ENCODE measurements at regions not wholly inside any gene's neighbourhood (a gene's known extent, or its start where the extent isn't known, plus 50 kb on each side); places are given as distances from the start of the nearest gene placed in this dataset.
"Not testable (repeated sequence)": the region's sequence is repeated elsewhere in the genome, so short reads cannot be mapped to it uniquely, and the experiment has no call there.

DNA sequence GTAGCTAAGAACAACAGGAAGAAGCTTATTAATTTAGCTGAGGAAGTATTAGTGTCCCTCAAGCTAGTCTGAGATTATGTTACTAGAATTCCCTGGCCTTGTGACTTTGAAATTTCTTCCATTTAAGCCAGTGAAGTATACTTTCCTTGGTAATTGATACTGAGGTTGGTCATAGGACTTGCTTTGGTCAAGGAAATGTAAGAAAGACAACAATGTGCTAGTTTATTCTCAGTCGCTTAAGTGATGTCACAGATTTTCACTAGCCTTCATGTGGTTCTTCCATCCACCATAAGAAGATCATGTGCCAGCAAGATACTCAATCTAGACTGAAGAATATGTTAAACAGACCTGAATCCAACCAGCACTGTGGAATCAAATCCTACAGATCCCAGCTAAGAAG lies 1140.1 kb downstream of the TECRL start:
- DNase-seq (ENCODE audit: low read depth): no peak

DNA sequence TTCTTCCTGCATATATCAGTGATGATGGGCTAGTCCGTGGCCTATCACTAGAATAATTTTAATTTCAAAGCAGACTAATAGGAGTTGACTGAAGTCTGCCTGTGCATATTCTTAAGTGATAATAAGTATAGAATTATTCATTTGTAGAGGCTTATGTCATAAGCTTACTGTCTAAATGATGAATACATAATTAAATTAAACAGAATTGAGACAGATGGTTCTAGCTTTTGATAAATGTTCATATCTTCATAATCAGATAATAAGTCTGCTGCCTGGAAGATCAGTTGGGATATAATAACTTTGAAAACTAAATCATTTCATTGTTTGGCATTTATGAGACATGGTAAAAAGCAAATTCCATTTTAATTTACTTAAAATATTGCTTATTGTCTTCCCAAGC lies 1175.6 kb downstream of the TECRL start:
- no peak for DNase-seq (ENCODE audit: low read depth)

DNA sequence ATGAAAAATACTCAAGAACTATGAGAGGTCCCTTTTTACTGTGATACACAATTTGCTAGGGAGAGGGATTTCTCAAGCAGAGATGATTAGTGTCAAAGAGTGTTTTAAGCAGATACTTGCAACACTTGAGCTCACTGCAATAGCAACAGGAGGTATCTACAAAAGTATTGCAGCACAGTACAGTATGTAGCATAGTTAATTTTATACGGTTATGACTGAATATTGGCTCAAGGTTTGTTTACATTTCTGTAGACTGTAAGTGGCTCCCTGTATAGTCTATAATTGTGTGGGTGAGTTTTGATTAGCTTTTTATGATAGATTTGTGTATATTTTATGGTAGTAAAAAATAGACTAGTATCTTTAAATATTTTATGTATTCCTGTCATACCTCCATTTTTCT lies 1177.2 kb downstream of the TECRL start:
- DNase-seq (ENCODE audit: low read depth): no peak

- no peak for DNase-seq (ENCODE audit: low read depth)
Measured at GRCh38 chr4:63226229-63226628, 1183.0 kb downstream of the TECRL start.

DNA sequence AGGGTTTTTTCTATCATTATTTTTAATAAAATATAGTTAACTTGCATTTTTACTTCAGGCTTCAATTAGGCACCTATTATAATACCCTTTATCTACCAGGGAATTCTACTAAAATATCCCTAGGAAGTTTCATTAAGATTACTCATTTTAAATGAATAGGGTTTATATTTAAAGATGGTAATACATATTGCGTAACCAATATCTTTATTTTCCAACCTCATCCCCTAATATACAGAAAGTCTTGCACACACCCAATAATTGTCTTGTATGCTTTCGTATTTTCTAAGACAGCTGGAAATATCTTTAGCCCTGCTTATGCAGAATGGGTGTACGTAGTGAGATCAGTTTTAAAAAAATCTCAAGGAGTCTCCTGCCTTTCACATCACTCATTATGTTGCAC lies 1186.8 kb downstream of the TECRL start:
- DNase-seq (ENCODE audit: low read depth): no peak

DNA sequence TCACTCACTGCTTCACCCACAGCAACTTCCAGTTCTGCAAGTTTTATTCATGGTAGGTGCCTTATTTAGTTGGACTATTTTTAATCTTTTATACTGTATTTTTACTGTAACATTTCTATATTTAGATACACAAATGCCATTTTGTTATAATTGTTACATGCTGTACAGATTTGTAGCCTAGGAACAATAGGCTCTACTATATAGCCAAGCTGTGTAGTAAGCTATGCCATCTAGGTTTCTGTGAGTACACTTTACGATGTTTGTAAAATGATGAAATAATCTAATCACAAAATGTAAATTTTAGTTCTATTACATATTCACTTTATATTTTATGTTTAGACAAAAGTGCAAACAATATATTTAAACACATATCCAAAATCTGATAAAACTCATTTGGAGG lies 1187.8 kb downstream of the TECRL start:
- DNase-seq (ENCODE audit: low read depth): no peak

DNA sequence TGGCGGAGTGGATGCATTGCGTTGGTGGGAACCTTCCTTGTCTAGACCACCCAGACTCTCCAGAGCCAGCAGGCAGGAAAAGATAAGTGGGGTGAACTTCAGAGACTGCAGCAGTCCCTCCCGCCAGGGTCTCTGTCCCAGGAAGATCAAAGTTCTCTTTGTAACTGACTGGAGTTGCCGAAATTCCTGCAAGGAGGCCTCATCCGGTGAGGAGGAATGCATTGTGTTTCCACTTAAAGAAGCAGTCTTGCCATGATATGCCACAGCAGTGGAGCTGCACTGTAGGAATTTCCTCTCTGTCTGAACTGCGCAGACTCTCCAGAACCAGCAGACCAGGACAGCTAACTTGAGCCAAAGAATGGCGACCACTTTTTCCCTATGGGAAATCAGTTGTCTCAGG lies 1190.4 kb downstream of the TECRL start:
- DNase-seq (ENCODE audit: low read depth): no peak

DNA sequence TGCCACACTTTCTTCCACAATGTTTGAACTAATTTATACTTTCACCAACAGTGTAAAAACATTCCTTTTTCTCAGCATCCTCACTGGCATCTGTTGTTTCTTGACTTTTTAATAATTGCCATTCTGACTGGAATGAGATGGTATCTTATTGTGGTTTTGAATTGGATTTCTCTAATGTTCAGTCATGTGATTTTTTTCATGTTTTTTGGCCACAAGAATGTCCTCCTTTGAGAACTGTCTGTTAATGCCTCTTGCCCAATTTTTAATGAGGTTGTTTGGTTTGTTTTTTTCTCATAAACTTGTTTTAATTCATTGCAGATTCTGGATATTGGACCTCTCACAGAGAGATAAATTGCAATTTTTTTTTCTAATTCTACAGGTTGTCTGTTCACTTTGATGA lies 1195.2 kb downstream of the TECRL start:
- no peak for DNase-seq (ENCODE audit: low read depth)

- DNase-seq (ENCODE audit: low read depth): no peak
Measured at GRCh38 chr4:63211776-63212479, 1197.3 kb downstream of the TECRL start.

GRCh38 chr4:63211375-63211774 lies 1197.9 kb downstream of the TECRL start:
- no peak for DNase-seq (ENCODE audit: low read depth)

DNA sequence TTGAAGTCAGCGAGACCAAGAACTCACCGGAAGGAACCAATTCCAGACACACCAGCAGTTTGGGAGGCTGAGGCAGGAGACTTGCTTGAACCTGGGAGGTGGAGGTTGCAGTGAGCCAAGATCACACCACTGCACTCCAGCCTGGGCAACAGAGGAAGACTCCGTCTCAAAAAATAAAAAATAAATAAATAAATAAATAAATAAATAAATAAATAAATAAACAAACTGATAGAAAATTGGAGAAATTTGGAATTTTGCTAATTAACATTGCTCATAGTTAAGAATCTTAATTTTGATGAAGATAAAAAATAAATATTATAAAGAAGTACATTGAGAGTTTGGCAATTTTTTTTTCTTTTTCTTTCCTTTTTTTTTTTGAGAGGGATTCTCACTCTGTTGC lies 1216.2 kb downstream of the TECRL start:
- DNase-seq (ENCODE audit: low read depth): not testable (repeated sequence)

GRCh38 chr4:63171341-63171740 lies 1237.9 kb downstream of the TECRL start:
- DNase-seq (ENCODE audit: low read depth): no peak

GRCh38 chr4:63170923-63171322 lies 1238.3 kb downstream of the TECRL start:
- no peak for DNase-seq (ENCODE audit: low read depth)

GRCh38 chr4:63169836-63170235 lies 1239.4 kb downstream of the TECRL start:
- no peak for DNase-seq (ENCODE audit: low read depth)

- DNase-seq (ENCODE audit: low read depth): no peak
Measured at GRCh38 chr4:63155561-63155960, 1253.7 kb downstream of the TECRL start.

DNA sequence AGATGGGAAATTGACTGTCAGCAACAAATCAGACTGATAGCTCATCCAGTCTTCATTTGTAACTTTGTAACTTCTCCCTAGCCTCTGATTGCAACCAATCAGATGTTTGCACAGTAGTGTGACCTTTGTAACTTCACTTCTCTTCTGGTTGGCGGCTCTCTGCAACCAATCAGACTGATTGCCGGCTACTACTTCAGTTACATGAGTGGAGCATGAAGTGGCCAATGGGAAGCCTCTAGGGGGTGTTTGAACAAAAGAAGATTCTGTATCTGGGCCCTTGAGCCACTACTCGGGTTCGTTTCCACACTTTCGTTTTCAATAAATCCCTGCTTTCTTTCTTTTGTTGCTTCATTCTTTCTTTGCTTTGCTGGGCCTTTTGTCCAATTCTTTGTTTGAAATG lies 1285.8 kb downstream of the TECRL start:
- DNase-seq (ENCODE audit: low read depth): no peak

DNA sequence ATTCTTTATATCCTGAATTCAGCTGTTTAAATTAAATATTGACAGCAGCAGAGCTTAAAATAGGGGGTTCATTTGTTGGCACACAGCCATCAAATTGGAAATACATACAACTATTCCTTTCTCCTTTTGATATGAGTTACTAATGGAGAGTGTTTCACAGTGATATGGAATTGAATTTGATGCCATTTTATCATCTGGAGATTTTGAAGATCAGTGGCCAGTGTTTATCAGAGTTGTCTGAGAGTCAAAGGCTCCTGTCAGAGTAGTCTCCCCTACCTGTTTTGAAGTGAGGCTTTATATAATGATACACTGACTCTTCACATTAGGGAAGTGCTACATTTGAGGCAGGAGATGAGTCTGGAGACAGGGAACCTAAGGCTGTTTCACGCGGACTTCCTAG lies 1286.3 kb downstream of the TECRL start:
- DNase-seq (ENCODE audit: low read depth): no peak

GRCh38 chr4:63106600-63106999 lies 1302.7 kb downstream of the TECRL start:
- no peak for DNase-seq (ENCODE audit: low read depth)

DNA sequence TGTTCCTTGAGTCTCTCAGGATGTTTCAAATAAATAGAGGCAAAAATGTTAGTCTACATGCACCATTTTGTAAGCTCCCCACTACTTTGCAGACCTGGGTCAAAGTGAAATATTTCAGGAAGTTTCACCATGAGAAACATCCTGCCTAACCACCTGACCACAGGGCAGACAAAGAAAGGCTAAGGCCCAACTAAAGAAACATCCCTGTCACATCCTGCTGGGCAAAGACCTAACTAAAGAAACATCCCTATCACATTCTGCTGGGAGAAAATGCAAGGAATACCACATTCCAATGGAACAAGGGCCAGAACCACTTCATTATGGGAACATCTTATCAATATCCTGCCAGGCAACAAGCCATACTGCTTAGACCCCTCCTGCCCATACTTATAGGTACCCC lies 1303.4 kb downstream of the TECRL start:
- no peak for DNase-seq (ENCODE audit: low read depth)

DNA sequence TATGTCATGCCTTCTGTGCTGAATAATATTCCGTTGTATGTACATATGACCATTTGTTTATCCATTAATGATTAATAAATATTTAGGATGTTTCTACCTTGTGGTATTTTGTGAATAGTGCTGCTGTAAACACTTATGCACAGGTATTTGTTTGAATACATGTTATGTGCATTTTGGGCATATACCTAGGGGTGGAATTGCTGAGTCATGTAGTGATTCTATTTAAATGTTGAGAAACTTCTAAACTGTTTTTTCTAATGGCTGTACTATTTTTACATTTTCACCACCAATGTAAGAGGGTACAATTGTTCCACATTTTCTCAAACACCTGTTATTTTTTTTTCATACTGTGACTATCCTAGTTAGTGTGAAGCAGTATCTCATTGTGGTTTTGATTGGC lies 1318.6 kb downstream of the TECRL start:
- no peak for DNase-seq (ENCODE audit: low read depth)

DNA sequence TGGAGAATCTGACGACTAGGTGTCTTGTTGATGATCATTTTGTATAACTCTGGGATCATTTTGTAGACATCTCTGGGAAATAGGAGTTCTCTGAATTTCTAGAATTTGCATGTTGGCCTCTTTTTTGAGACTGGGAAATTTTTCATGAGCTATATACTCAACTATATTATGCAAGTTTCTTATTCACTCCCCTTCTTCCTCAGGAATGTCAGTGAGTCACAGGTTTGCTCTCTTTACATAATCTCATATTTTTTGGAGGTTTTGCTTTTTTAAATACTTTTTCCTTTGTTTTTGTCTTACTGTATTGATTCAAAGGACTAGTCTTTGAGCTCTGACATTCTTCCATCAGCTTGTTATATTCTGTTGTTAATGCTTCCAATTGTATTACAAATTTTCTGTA lies 1324.2 kb downstream of the TECRL start:
- DNase-seq (ENCODE audit: low read depth): no peak

DNA sequence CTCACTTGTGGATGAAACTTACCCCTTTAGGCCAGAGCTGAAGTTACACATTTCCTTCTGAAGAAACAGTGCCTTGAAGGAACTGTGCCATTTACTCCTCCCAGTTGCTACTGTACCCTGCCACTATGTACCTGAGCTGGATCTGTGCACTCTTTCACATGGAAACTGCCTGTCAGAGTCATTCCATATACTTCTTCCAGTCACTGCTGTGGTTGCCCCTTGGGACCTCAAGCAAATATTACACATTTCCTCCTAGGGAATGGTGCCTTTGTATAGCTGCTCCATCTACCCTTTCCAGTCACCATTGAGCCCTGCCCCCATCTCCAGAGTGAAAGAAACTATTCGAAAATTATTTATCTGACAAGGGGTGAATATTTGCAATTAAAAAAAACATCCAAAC lies 1328.3 kb downstream of the TECRL start:
- DNase-seq (ENCODE audit: low read depth): no peak

DNA sequence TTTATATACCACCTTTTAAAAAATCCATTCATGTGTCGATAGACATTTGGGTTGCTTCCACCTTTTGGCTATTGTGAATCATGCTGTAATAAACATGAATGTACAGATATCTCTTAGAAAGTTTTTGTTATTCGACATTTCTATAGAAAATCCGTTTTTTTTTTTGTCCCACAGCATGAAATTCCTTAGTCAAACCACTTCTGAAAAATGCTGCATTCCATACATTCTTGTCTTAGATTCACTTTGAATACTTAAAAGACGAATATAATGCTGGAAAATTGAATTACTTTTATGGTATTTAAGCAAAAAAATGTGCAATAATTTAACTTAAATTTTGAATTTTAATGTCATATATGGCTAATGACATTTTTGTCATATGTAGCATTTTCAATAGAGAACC lies 1345.5 kb downstream of the TECRL start:
- no peak for DNase-seq (ENCODE audit: low read depth)

GRCh38 chr4:63062891-63063290 lies 1346.4 kb downstream of the TECRL start:
- not testable (repeated sequence) for DNase-seq (ENCODE audit: low read depth)

- no peak for DNase-seq (ENCODE audit: low read depth)
Measured at GRCh38 chr4:63049726-63050125, 1359.5 kb downstream of the TECRL start.
